ENCODE measurements at regions not wholly inside any gene's neighbourhood (a gene's known extent, or its start where the extent isn't known, plus 50 kb on each side); places are given as distances from the start of the nearest gene placed in this dataset.

- TF ChIP-seq CTCF (conservative IDR thresholded peaks at IDR 0.05 in 1 of 2, IDR thresholded peaks at IDR 0.05 in 1 of 2; ENCODE audit: extremely low read depth in 1 of 2, insufficient read depth in 1 of 2, low read depth in 1 of 2, low read length in 2 of 2) (no peak), EZH2 (IDR thresholded peaks at IDR 0.05; ENCODE audit: borderline replicate concordance, low read length) (no peak)
Measured at GRCh38 chr5:8829323-8830029, 716.4 kb downstream of the SEMA5A start.
